Karpas-422 (cell line): ENCODE measurements at regions not wholly inside any gene's neighbourhood (a gene's known extent, or its start where the extent isn't known, plus 50 kb on each side); places are given as distances from the start of the nearest gene placed in this dataset.

Experiments
- DNase-seq: peaks from one replicate; pipeline ENCODE4 v3.0.0-alpha.2; 2015
- H2AFZ ChIP-seq: fragments of 200-600 bp; sonication (generic); 2 replicates; pipeline ENCODE4 v1.6.1; 2014; ENCODE audit warnings: antibody characterized with exemption, low read length, mixed read lengths
- H3K27ac ChIP-seq: fragments of 200-600 bp; sonication (generic); 2 replicates; pipeline ENCODE4 v1.5.1; 2014; ENCODE audit warnings: mild to moderate bottlenecking, low read length, moderate library complexity
- H3K27me3 ChIP-seq: fragments of 200-600 bp; sonication (generic); 2 replicates; pipeline ENCODE4 v1.6.1; 2014; ENCODE audit warnings: low read length, mixed read lengths
- H3K36me3 ChIP-seq: fragments of 200-600 bp; sonication (generic); 2 replicates; pipeline ENCODE4 v1.6.1; 2014; ENCODE audit warnings: low read length, mixed read lengths; ENCODE audit not compliant: insufficient read depth
- H3K4me1 ChIP-seq: fragments of 200-600 bp; sonication (generic); 2 replicates; pipeline ENCODE4 v1.6.1; 2014; ENCODE audit warnings: mild to moderate bottlenecking, low read length, mixed read lengths
- H3K4me2 ChIP-seq: fragments of 200-600 bp; sonication (generic); 2 replicates; pipeline ENCODE4 v1.6.1; 2014; ENCODE audit warnings: low read length, low read depth, mild to moderate bottlenecking; ENCODE audit not compliant: poor library complexity, severe bottlenecking
- H3K4me3 ChIP-seq: fragments of 200-600 bp; sonication (generic); 2 replicates; pipeline ENCODE4 v1.5.1; 2014; ENCODE audit warnings: mild to moderate bottlenecking, antibody characterized with exemption, low read length, mixed read lengths
- H3K79me2 ChIP-seq: fragments of 200-600 bp; sonication (generic); 2 replicates; pipeline ENCODE4 v1.6.1; 2014; ENCODE audit warnings: mild to moderate bottlenecking, low read length, mixed read lengths
- H3K9ac ChIP-seq: fragments of 200-600 bp; sonication (generic); 2 replicates; pipeline ENCODE4 v1.6.0; 2014; ENCODE audit warnings: low read length
- H3K9me2 ChIP-seq: fragments of 200-600 bp; sonication (generic), shearing (Covaris generic); replicated peaks from 2 replicates; pipeline ENCODE4 v1.6.0; 2014; ENCODE audit warnings: mild to moderate bottlenecking, low read length, moderate library complexity; ENCODE audit not compliant: insufficient read depth
- H3K9me3 ChIP-seq: fragments of 300-700, 200-600 bp; sonication (generic); 2 replicates; pipeline ENCODE4 v1.6.1; 2014; ENCODE audit warnings: low read length, mixed read lengths
- H4K20me1 ChIP-seq: fragments of 200-600 bp; sonication (generic); 2 replicates; pipeline ENCODE4 v1.6.1; 2014; ENCODE audit warnings: mild to moderate bottlenecking, antibody characterized with exemption, low read length, low read depth; ENCODE audit not compliant: insufficient read depth

DNA sequence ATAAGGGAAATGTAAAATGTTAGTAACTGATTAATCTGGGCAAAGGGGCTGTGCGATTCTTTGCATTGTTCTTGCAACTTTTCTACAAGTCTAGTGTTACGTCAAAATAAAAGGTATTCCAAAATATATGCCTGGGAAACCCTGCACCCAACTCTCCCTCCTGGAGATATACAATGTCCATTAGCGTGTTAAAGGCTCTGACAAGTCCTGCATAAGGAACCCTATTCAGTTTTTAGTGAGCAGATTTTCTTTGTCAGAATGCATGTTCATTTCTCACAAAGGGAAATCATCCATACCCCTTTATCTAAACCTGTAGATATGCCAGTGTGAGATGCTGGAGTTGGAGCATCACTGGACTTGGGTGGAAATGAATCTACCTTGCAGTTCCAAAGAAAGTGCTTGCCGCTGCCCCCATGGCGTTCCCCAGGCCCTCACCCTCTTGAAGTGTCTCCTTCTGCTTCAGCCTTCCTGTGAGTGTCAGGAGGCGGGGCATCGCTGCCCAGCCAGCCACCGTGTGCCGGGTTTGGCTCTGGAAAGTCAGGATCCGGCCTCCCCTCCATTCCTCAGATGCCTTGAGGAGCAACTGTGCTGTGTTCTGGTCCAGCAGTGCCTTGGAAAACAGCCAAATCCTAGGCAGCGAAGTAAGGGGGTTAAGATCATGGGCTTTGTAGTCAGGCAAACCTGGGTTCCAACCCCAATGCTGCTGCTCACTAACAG, 85.5 kb downstream of the RMI2 start:
- no peaks in the 10 kb centered on the region for H3K36me3 ChIP-seq
- peak; percentile 23 for DNase-seq
- no peaks in the 10 kb centered on the region for H3K27me3 ChIP-seq
- H3K4me3 ChIP-seq, result no peak overlapping the region
- H3K79me2 ChIP-seq, result no peaks in the 10 kb centered on the region
- H2AFZ ChIP-seq, result no peak overlapping the region
- H3K27ac ChIP-seq, result no peak overlapping the region
- H3K9me3 ChIP-seq, result no peaks in the 10 kb centered on the region
- no peak overlapping the region for H3K9ac ChIP-seq
- H4K20me1 ChIP-seq, result no peaks in the 10 kb centered on the region
- peaks cover 11% of the 10 kb centered on the region for H3K4me1 ChIP-seq
- H3K9me2 ChIP-seq, result no peaks in the 10 kb centered on the region
- no peak overlapping the region for H3K4me2 ChIP-seq

DNA sequence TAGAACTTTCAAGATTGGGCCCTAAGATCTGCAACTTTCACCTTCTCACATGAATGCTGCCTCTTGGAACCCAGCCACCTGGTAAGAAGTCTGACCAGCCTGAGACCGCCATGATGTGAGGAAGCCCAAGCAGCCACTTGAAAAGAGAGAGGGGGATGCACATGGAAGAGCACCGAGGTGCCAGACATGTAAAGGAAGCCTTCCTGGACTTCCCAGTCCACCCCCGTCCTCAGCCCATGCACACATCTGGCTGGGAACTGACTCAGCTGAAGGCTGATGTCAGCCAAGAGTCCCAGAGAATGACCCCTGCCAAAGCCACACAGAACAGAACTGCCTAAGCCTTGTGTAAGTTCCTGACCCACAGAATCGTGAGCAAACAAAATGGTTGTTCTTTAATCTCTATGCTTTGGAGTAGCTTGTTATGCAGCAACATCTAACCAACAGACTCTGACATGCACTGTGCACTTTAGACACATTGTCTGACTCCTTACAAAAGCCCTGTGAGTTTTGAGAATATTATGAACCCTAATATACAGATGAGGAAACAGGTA, 86.7 kb downstream of the RMI2 start:
- no peak overlapping the region for H3K4me3 ChIP-seq
- no peaks in the 10 kb centered on the region for H3K9me2 ChIP-seq
- H3K27me3 ChIP-seq, result no peaks in the 10 kb centered on the region
- no peak overlapping the region for H3K4me2 ChIP-seq
- H3K4me1 ChIP-seq, result peaks cover 11% of the 10 kb centered on the region
- H2AFZ ChIP-seq, result no peak overlapping the region
- H3K36me3 ChIP-seq, result no peaks in the 10 kb centered on the region
- no peak for DNase-seq
- no peak overlapping the region for H3K27ac ChIP-seq
- no peaks in the 10 kb centered on the region for H4K20me1 ChIP-seq
- H3K9ac ChIP-seq, result no peak overlapping the region
- H3K79me2 ChIP-seq, result no peaks in the 10 kb centered on the region
- no peaks in the 10 kb centered on the region for H3K9me3 ChIP-seq

DNA sequence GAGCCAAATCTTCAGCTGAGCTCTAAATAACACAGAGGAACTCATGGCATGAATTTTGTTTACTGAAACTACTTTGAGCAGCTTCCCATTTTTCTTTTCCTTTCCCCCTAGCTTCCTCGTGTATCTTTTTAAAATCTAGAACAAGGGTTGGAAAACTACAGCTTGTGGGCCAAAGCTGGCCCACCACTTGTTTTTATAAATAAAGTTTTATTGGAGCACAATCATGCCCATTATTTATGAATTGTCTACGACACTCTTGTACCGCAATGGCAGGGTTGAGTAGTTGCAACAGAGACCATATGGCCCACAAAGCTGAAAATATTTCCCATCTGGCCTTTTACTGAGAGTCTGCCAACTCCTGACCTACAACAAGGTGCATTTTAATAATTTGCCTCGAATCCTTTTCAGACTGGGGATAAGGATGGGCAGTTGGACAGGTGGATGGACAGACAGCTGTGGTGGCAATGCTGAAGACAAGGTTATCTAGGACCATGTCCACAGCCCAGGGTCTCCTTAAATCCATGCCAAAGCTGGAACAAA, 87.7 kb downstream of the RMI2 start:
- Histone ChIP-seq H3K4me3 (no peak overlapping the region), H3K4me2 (no peak overlapping the region), H3K9me3 (no peaks in the 10 kb centered on the region), H3K9me2 (no peaks in the 10 kb centered on the region), H3K79me2 (no peaks in the 10 kb centered on the region), H3K36me3 (no peaks in the 10 kb centered on the region), H3K27me3 (no peaks in the 10 kb centered on the region), H3K9ac (no peak overlapping the region), H2AFZ (no peak overlapping the region), H3K4me1 (peaks cover 4% of the 10 kb centered on the region), H4K20me1 (no peaks in the 10 kb centered on the region), H3K27ac (no peak overlapping the region)
- no peak for DNase-seq

DNA sequence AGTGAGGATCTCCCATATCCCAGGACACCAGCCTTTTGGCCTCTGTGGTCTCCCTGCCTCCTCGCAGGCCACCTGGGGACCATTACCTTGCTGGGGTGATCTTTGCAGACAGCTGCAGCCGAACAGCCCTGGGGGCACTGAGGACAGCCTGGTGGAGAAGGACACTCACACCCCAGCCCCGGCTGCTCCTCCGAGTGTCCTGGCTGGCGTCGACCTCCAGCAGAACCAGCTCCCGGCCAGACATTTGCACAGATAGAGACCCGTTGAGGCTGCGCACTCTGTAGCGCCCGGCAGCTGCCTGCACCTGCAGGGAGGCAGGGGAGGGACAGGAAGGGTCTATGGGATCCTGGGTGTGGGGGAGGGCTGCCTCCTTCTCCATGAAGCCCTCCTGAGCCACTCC, 90.3 kb downstream of the RMI2 start:
- DNase-seq, result no peak
- Histone ChIP-seq H3K79me2 (no peaks in the 10 kb centered on the region), H3K9me2 (no peaks in the 10 kb centered on the region)

DNA sequence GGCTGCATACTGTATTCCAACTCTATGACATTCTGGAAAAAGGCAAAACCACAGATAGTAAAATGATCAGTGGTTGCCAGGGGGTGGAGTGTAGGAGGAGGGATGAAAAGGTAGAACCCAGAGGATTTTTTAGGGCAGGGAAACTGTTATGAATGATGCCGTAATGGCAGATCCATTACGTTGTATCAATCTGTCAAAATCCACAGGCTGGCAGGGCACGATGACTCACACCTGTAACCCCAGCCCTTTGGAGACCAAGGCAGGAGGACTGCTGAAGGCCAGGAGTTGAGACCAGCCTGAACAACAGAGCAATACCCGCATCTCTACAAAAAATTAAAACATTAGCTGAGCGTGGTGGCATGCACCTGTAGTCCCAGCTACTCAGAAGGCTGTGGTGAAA, 91.8 kb downstream of the RMI2 start:
- H3K9me3 ChIP-seq, result peaks cover 3% of the 10 kb centered on the region; the same call in 1 of the 2 replicates
- no peaks in the 10 kb centered on the region for H4K20me1 ChIP-seq
- H3K4me2 ChIP-seq, result no peak overlapping the region
- H3K9me2 ChIP-seq, result no peaks in the 10 kb centered on the region
- no peaks in the 10 kb centered on the region for H3K27me3 ChIP-seq
- H2AFZ ChIP-seq, result no peak overlapping the region
- no peak overlapping the region for H3K4me3 ChIP-seq
- H3K79me2 ChIP-seq, result no peaks in the 10 kb centered on the region
- no peaks in the 10 kb centered on the region for H3K4me1 ChIP-seq
- no peak for DNase-seq
- H3K9ac ChIP-seq, result no peak overlapping the region
- H3K36me3 ChIP-seq, result no peaks in the 10 kb centered on the region
- no peak overlapping the region for H3K27ac ChIP-seq

More for the DNA sequence above, 90.3 kb downstream of the RMI2 start:
- H3K36me3 ChIP-seq, result no peaks in the 10 kb centered on the region
- H3K4me3 ChIP-seq, result no peak overlapping the region
- H2AFZ ChIP-seq, result no peak overlapping the region
- peaks cover 3% of the 10 kb centered on the region; the same call in 1 of the 2 replicates for H3K9me3 ChIP-seq
- no peaks in the 10 kb centered on the region for H3K4me1 ChIP-seq
- no peak overlapping the region for H3K9ac ChIP-seq
- H3K27me3 ChIP-seq, result no peaks in the 10 kb centered on the region
- no peak overlapping the region for H3K27ac ChIP-seq
- no peaks in the 10 kb centered on the region for H4K20me1 ChIP-seq
- no peak overlapping the region for H3K4me2 ChIP-seq

DNA sequence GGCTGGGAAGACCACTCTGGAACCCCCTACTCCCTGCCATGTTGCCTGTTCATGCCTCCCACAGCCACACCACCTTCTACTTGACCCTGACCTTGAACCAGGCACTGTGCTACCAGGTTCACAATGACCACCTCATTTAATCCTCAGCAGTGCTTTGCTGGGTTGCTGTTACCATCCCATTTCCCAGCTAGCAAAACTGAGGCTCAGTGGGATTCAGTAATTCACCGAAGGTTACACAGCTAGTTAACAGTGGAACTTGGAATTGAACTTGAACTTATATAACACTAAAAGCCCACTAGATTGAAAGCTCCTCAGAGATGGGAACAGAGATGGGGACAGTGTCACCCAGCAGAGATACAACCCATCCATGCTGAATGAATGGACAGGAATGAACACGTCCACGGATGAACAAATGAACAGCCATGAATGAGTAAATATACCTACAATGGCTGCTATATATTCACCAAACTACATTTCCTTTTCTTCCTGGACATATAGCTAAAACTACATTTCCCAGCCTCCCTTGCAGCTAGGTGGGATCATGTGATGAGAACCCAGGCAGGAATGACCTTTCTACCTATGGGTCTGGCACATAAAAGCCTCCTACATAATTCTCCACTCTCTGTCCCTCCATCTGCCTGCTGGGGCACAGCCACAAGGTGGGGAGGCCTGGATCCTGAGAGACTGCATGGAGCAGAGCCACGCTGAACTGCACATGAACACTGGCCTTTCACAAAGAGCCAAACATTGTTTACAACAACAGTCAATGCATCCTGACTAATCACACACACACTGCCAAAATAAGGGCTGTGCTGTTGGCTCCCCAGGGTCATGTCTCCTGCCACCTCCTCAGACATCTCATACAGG, 94.8 kb downstream of the RMI2 start:
- no peaks in the 10 kb centered on the region for H4K20me1 ChIP-seq
- peak; percentile 48 for DNase-seq

DNA sequence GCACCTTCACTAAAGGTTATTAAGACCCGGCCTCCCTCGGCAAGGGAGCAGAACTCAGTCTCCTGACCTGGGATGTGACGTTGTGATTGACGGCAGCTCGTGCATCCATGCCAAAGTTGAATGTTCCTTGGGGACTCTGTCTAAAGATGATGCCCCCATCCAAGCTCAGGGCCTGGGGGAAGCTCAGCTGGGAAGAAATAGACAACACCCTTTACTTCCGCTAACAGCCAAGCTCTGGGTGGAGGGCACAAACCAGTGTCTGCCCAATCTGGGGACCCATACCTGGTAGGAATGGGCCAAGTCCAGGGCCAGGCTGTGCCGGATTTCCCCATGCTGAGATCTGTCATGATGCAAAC, 95.4 kb downstream of the RMI2 start:
- H3K4me3 ChIP-seq, result no peak overlapping the region
- H3K9ac ChIP-seq, result no peak overlapping the region
- no peaks in the 10 kb centered on the region for H3K9me2 ChIP-seq
- no peaks in the 10 kb centered on the region for H3K27me3 ChIP-seq
- H3K4me2 ChIP-seq, result no peak overlapping the region
- peaks cover 3% of the 10 kb centered on the region; the same call in 1 of the 2 replicates for H3K9me3 ChIP-seq
- no peak for DNase-seq
- H3K79me2 ChIP-seq, result no peaks in the 10 kb centered on the region
- H4K20me1 ChIP-seq, result no peaks in the 10 kb centered on the region
- H3K4me1 ChIP-seq, result no peaks in the 10 kb centered on the region
- H3K27ac ChIP-seq, result no peak overlapping the region
- no peak overlapping the region for H2AFZ ChIP-seq
- H3K36me3 ChIP-seq, result no peaks in the 10 kb centered on the region

More for the DNA sequence above, 94.8 kb downstream of the RMI2 start:
- H2AFZ ChIP-seq, result no peak overlapping the region
- no peaks in the 10 kb centered on the region for H3K27me3 ChIP-seq
- no peaks in the 10 kb centered on the region for H3K79me2 ChIP-seq
- H3K36me3 ChIP-seq, result no peaks in the 10 kb centered on the region
- H3K4me3 ChIP-seq, result no peak overlapping the region
- H3K9ac ChIP-seq, result no peak overlapping the region
- H3K4me2 ChIP-seq, result no peak overlapping the region
- no peaks in the 10 kb centered on the region for H3K9me2 ChIP-seq
- no peak overlapping the region for H3K27ac ChIP-seq
- H3K4me1 ChIP-seq, result no peaks in the 10 kb centered on the region
- peaks cover 3% of the 10 kb centered on the region; the same call in 1 of the 2 replicates for H3K9me3 ChIP-seq

DNA sequence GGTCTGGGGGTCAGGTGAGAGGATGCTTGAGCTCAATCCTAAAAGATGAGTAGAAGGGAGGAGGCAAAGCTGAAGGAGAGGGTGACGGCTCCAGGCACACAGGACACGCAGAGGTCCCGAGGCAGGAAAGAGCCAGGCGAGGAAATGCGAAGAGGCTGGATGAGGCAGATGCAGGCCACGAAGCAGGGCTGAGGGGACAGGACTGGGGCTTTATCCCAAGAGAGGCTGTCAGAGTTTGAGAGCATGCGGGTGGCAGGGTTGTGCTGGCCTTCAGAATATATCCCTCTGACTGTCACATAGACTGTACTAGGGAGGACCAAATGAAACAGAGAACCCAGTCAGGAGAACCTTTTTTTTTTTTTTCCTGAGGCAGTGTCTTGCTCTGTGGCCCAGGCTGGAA, 100.2 kb downstream of the RMI2 start:
- DNase-seq, result no peak
- H3K27ac ChIP-seq, result no peak overlapping the region
- H3K27me3 ChIP-seq, result no peaks in the 10 kb centered on the region
- no peaks in the 10 kb centered on the region for H3K36me3 ChIP-seq
- H2AFZ ChIP-seq, result no peak overlapping the region
- H3K4me2 ChIP-seq, result no peak overlapping the region
- no peak overlapping the region for H3K9ac ChIP-seq
- H3K4me1 ChIP-seq, result no peaks in the 10 kb centered on the region
- no peaks in the 10 kb centered on the region for H4K20me1 ChIP-seq
- H3K4me3 ChIP-seq, result no peak overlapping the region
- no peaks in the 10 kb centered on the region for H3K9me3 ChIP-seq
- no peaks in the 10 kb centered on the region for H3K9me2 ChIP-seq
- H3K79me2 ChIP-seq, result no peaks in the 10 kb centered on the region
